ENCODE measurements at regions not wholly inside any gene's neighbourhood (a gene's known extent, or its start where the extent isn't known, plus 50 kb on each side); places are given as distances from the start of the nearest gene placed in this dataset.

- no peaks in the 10 kb centered on the region for H3K9me3 ChIP-seq (ENCODE audit: insufficient read depth, low read length)
- no peak overlapping the region for H3K4me3 ChIP-seq (ENCODE audit: low read length)
Observed at GRCh38 chr2:33949371-33949770, 350.3 kb upstream of the FAM98A start.

GRCh38 chr2:33946193-33946592, 347.1 kb upstream of the FAM98A start:
- H3K9ac ChIP-seq (ENCODE audit: low read length): no peak overlapping the region
- H3K27ac ChIP-seq (ENCODE audit: low read length): no peak overlapping the region
- H3K9me3 ChIP-seq (ENCODE audit: insufficient read depth, low read length): no peaks in the 10 kb centered on the region
- H3K4me2 ChIP-seq (ENCODE audit: low read length): no peak overlapping the region
- no peaks in the 10 kb centered on the region for H3K27me3 ChIP-seq (ENCODE audit: low read depth, low read length)
- H2AFZ ChIP-seq (ENCODE audit: low read depth, low read length): no peak overlapping the region
- no peaks in the 10 kb centered on the region for H3K36me3 ChIP-seq (replicated peaks; ENCODE audit: low read depth, low read length)
- no peak overlapping the region for H3K4me3 ChIP-seq (ENCODE audit: low read length)
- no peaks in the 10 kb centered on the region for H4K20me1 ChIP-seq (ENCODE audit: insufficient read depth, low read length)
- no peak for TF ChIP-seq EZH2phosphoT487 (IDR thresholded peaks at IDR 0.05; ENCODE audit: low read depth)
- no peak for TF ChIP-seq CTCF (IDR thresholded peaks at IDR 0.05; ENCODE audit: low read depth, low read length)
- H3K79me2 ChIP-seq (ENCODE audit: low read length): no peaks in the 10 kb centered on the region
- H3K4me1 ChIP-seq (ENCODE audit: low read length): no peaks in the 10 kb centered on the region

More at GRCh38 chr2:33949371-33949770, 350.3 kb upstream of the FAM98A start:
- no peak for TF ChIP-seq EZH2phosphoT487 (IDR thresholded peaks at IDR 0.05; ENCODE audit: low read depth)
- TF ChIP-seq CTCF (IDR thresholded peaks at IDR 0.05; ENCODE audit: low read depth, low read length): no peak
- Histone ChIP-seq H3K9ac (ENCODE audit: low read length) (no peak overlapping the region), H3K36me3 (replicated peaks; ENCODE audit: low read depth, low read length) (no peaks in the 10 kb centered on the region), H3K27me3 (ENCODE audit: low read depth, low read length) (no peaks in the 10 kb centered on the region), H3K4me2 (ENCODE audit: low read length) (no peak overlapping the region), H3K27ac (ENCODE audit: low read length) (no peak overlapping the region), H4K20me1 (ENCODE audit: insufficient read depth, low read length) (no peaks in the 10 kb centered on the region), H3K79me2 (ENCODE audit: low read length) (no peaks in the 10 kb centered on the region), H2AFZ (ENCODE audit: low read depth, low read length) (no peak overlapping the region), H3K4me1 (ENCODE audit: low read length) (no peaks in the 10 kb centered on the region)

GRCh38 chr2:33933203-33933602, 334.1 kb upstream of the FAM98A start:
- no peaks in the 10 kb centered on the region for H3K9me3 ChIP-seq (ENCODE audit: insufficient read depth, low read length)
- H3K36me3 ChIP-seq (replicated peaks; ENCODE audit: low read depth, low read length): peaks cover 3% of the 10 kb centered on the region
- H3K27ac ChIP-seq (ENCODE audit: low read length): no peak overlapping the region
- H3K27me3 ChIP-seq (ENCODE audit: low read depth, low read length): no peaks in the 10 kb centered on the region
- no peak overlapping the region for H3K4me2 ChIP-seq (ENCODE audit: low read length)
- H2AFZ ChIP-seq (ENCODE audit: low read depth, low read length): no peak overlapping the region
- no peaks in the 10 kb centered on the region for H4K20me1 ChIP-seq (ENCODE audit: insufficient read depth, low read length)
- TF ChIP-seq CTCF (IDR thresholded peaks at IDR 0.05; ENCODE audit: low read depth, low read length) (no peak), EZH2phosphoT487 (IDR thresholded peaks at IDR 0.05; ENCODE audit: low read depth) (no peak)
- no peaks in the 10 kb centered on the region for H3K79me2 ChIP-seq (ENCODE audit: low read length)
- peaks cover 46% of the 10 kb centered on the region for H3K4me1 ChIP-seq (ENCODE audit: low read length)
- no peak overlapping the region for H3K9ac ChIP-seq (ENCODE audit: low read length)
- H3K4me3 ChIP-seq (ENCODE audit: low read length): no peak overlapping the region

GRCh38 chr2:33931164-33931563, 332.1 kb upstream of the FAM98A start:
- TF ChIP-seq CTCF (IDR thresholded peaks at IDR 0.05; ENCODE audit: low read depth, low read length) (no peak), EZH2phosphoT487 (IDR thresholded peaks at IDR 0.05; ENCODE audit: low read depth) (no peak)
- H3K4me1 ChIP-seq (ENCODE audit: low read length): peaks cover 50% of the 10 kb centered on the region
- H3K4me2 ChIP-seq (ENCODE audit: low read length): peak overlapping the region; percentile 40
- peaks cover 3% of the 10 kb centered on the region for H3K36me3 ChIP-seq (replicated peaks; ENCODE audit: low read depth, low read length)
- H3K9ac ChIP-seq (ENCODE audit: low read length): no peak overlapping the region
- no peaks in the 10 kb centered on the region for H3K27me3 ChIP-seq (ENCODE audit: low read depth, low read length)
- H4K20me1 ChIP-seq (ENCODE audit: insufficient read depth, low read length): no peaks in the 10 kb centered on the region
- H3K79me2 ChIP-seq (ENCODE audit: low read length): no peaks in the 10 kb centered on the region
- H3K4me3 ChIP-seq (ENCODE audit: low read length): no peak overlapping the region
- H3K9me3 ChIP-seq (ENCODE audit: insufficient read depth, low read length): no peaks in the 10 kb centered on the region
- no peak overlapping the region for H2AFZ ChIP-seq (ENCODE audit: low read depth, low read length)
- H3K27ac ChIP-seq (ENCODE audit: low read length): peak overlapping the region; percentile 60

All from OCI-LY3 (cell line).